HG02970 (cell line): ENCODE measurements at regions not wholly inside any gene's neighbourhood (a gene's known extent, or its start where the extent isn't known, plus 50 kb on each side); places are given as distances from the start of the nearest gene placed in this dataset.
"Not testable (repeated sequence)": the region's sequence is repeated elsewhere in the genome, so short reads cannot be mapped to it uniquely, and the experiment has no call there.

Experiments used
- ATAC-seq: cut with Tn5 transposase; IDR thresholded peaks from one replicate; pipeline ENCODE4 v1.9.1; 2021; ENCODE audit warnings: mild to moderate bottlenecking, moderate library complexity, moderate number of reproducible peaks; ENCODE audit not compliant: unreplicated experiment, low FRiP score

GRCh38 chr12:105522166-105522825 lies 191.8 kb downstream of the C12orf75 start:
- no peak for ATAC-seq

GRCh38 chr12:105523164-105524057 lies 192.9 kb downstream of the C12orf75 start:
- ATAC-seq, result no peak

- no peak for ATAC-seq
Measured at GRCh38 chr12:105524961-105525360, 194.5 kb downstream of the C12orf75 start.

GRCh38 chr12:105534068-105534467 lies 203.6 kb downstream of the C12orf75 start:
- ATAC-seq, result no peak

GRCh38 chr12:105535033-105535432 lies 204.5 kb downstream of the C12orf75 start:
- ATAC-seq, result not testable (repeated sequence)

GRCh38 chr12:105538880-105539279 lies 208.4 kb downstream of the C12orf75 start:
- no peak for ATAC-seq

- ATAC-seq, result no peak
Measured at GRCh38 chr12:105539735-105540134, 209.2 kb downstream of the C12orf75 start.

- no peak for ATAC-seq
Measured at GRCh38 chr12:105547786-105548185, 217.3 kb downstream of the C12orf75 start.

- no peak for ATAC-seq
Measured at GRCh38 chr12:105548626-105549025, 218.1 kb downstream of the C12orf75 start.

GRCh38 chr12:105552056-105552455 lies 221.6 kb downstream of the C12orf75 start:
- ATAC-seq, result no peak

- ATAC-seq, result no peak
Measured at GRCh38 chr12:105554223-105554678, 223.8 kb downstream of the C12orf75 start.

GRCh38 chr12:105554856-105555255 lies 224.4 kb downstream of the C12orf75 start:
- no peak for ATAC-seq

GRCh38 chr12:105555556-105556295 lies 225.2 kb downstream of the C12orf75 start:
- no peak for ATAC-seq

- ATAC-seq, result no peak
Measured at GRCh38 chr12:105559310-105559709, 228.8 kb downstream of the C12orf75 start.

GRCh38 chr12:105561546-105562198 lies 231.2 kb downstream of the C12orf75 start:
- ATAC-seq, result no peak

- ATAC-seq, result no peak
Measured at GRCh38 chr12:105562199-105562971, 231.9 kb downstream of the C12orf75 start.

- ATAC-seq, result no peak
Measured at GRCh38 chr12:105567061-105567460, 236.6 kb downstream of the C12orf75 start.

- no peak for ATAC-seq
Measured at GRCh38 chr12:105569886-105570285, 239.4 kb downstream of the C12orf75 start.

GRCh38 chr12:105570944-105571343 lies 240.5 kb downstream of the C12orf75 start:
- ATAC-seq, result no peak

- ATAC-seq, result no peak
Measured at GRCh38 chr12:105573574-105573973, 243.1 kb downstream of the C12orf75 start.
